ENCODE measurements at regions not wholly inside any gene's neighbourhood (a gene's known extent, or its start where the extent isn't known, plus 50 kb on each side); places are given as distances from the start of the nearest gene placed in this dataset.

DNA sequence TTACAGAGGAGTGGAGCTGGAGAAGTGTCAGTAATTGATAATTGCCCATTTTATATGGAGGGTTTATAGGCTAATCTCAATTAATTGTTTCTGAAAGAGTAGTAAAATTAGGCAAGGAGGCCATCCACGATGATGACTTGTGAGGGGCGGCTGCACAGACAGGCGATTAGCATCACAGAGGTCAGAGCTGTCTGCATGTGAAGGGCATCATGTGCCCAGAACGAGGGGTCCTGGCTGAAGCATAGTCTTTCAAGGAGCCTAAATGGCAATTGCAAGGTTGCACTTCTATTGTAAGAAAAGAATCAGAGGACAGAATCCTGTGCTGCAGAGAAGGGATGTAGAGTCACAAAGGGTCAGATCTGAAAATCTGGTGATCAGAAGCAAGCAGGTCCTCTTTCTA, 196.6 kb downstream of the EBLN2 start:
- CTCF ChIA-PET (ENCODE audit: partially characterized antibody), result no interaction called here
- H3K18ac ChIP-seq (ENCODE audit: extremely low read depth, low read length), result no peak overlapping the region
- 58% methylated on average over 4 of the region's 4 CpGs; no CpG with 5 or more reads in 1 of the 2 experiments for WGBS, 2 experiments (ENCODE audit: extremely low coverage in 1 of 2, insufficient coverage in 1 of 2, insufficient read length in 1 of 2, insufficient replicate concordance in 2 of 2, low coverage in 1 of 2, low lambda C conversion rate in 2 of 2, missing lambda C conversion rate in 1 of 2)
- H3K79me1 ChIP-seq (ENCODE audit: low read depth, low read length), result no peaks in the 10 kb centered on the region
- DNase-seq (ENCODE audit: low read depth in 1 of 2, low spot score in 2 of 2) (peak in 1 of 2 experiments; percentile 3), FAIRE-seq (no peak)
- no peak overlapping the region for H4K91ac ChIP-seq (replicated peaks; ENCODE audit: insufficient read length, low read length)
- H3K36me3 ChIP-seq (ENCODE audit: control insufficient read depth in 2 of 4, insufficient read depth in 4 of 4, low read length in 3 of 4), result no peaks in the 10 kb centered on the region
- no peaks in the 10 kb centered on the region for H3K79me2 ChIP-seq (ENCODE audit: control insufficient read depth in 1 of 2, insufficient read depth in 2 of 2, low read length in 2 of 2)
- H3K4me1 ChIP-seq (replicated peaks in 1 of 4; ENCODE audit: control insufficient read depth in 3 of 4, insufficient read depth in 4 of 4, low read length in 3 of 4), result peaks cover 0 to 5% (median 0%) of the 10 kb centered on the region in 4 experiments; a peak in 2 of 7 replicates
- H2BK120ac ChIP-seq (replicated peaks; ENCODE audit: low read depth, low read length), result no peak overlapping the region
- no peak overlapping the region for H3K9ac ChIP-seq (replicated peaks in 1 of 4; ENCODE audit: extremely low read depth in 1 of 4, low read depth in 3 of 4, low read length in 3 of 4)
- no peaks in the 10 kb centered on the region for H3K27me3 ChIP-seq (replicated peaks in 1 of 4; ENCODE audit: control insufficient read depth in 3 of 4, extremely low read depth in 1 of 4, insufficient read depth in 3 of 4, low read length in 3 of 4)
- H3K4me2 ChIP-seq (ENCODE audit: insufficient read depth in 1 of 2, low read depth in 2 of 2, low read length in 2 of 2), result no peak overlapping the region
- H3K23me2 ChIP-seq (ENCODE audit: low read depth, low read length), result no peaks in the 10 kb centered on the region
- no peaks in the 10 kb centered on the region for H3K9me3 ChIP-seq (ENCODE audit: insufficient read depth in 2 of 2, low read depth in 1 of 2, low read length in 1 of 2)
- no peak overlapping the region for H2BK15ac ChIP-seq (ENCODE audit: low read length)
- H3K56ac ChIP-seq (replicated peaks; ENCODE audit: insufficient read length, low read depth, low read length), result no peak overlapping the region
- no peak overlapping the region for H4K8ac ChIP-seq (ENCODE audit: extremely low read depth, insufficient read depth, low read length)
- TF ChIP-seq SUZ12 (IDR thresholded peaks at IDR 0.05; ENCODE audit: low read length), result no peak
- TF ChIP-seq POU5F1 (IDR thresholded peaks at IDR 0.05; ENCODE audit: low read depth, low read length), result no peak
- TF ChIP-seq SIN3A (conservative IDR thresholded peaks at IDR 0.05 in 1 of 2, IDR thresholded peaks at IDR 0.05 in 1 of 2; ENCODE audit: low read depth in 1 of 2, low read length in 2 of 2), result no peak
- TF ChIP-seq SIX5 (IDR thresholded peaks at IDR 0.05; ENCODE audit: low read depth, low read length), result no peak
- no peak for TF ChIP-seq CHD1 (IDR thresholded peaks at IDR 0.05; ENCODE audit: low read depth, low read length)
- no peak for TF ChIP-seq RNF2 (IDR thresholded peaks at IDR 0.05; ENCODE audit: borderline replicate concordance, low read depth, low read length, missing control alignments, poor library complexity, severe bottlenecking)
- TF ChIP-seq GABPA (IDR thresholded peaks at IDR 0.05; ENCODE audit: borderline replicate concordance, insufficient read depth, low read length), result no peak
- TF ChIP-seq, protein P1, sequence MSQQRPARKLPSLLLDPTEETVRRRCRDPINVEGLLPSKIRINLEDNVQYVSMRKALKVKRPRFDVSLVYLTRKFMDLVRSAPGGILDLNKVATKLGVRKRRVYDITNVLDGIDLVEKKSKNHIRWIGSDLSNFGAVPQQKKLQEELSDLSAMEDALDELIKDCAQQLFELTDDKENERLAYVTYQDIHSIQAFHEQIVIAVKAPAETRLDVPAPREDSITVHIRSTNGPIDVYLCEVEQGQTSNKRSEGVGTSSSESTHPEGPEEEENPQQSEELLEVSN (IDR thresholded peaks at IDR 0.05), result no peak
- no peak overlapping the region for H3K4me3 ChIP-seq (ENCODE audit: extremely low read depth in 1 of 4, insufficient read depth in 2 of 4, low read depth in 3 of 4, low read length in 4 of 4)
- no peak overlapping the region for H2AK5ac ChIP-seq (ENCODE audit: low read depth, low read length)
- H3K27ac ChIP-seq (ENCODE audit: low read depth, low read length), result no peak overlapping the region
- H3K23ac ChIP-seq (ENCODE audit: insufficient read length), result no peak overlapping the region
- no peak overlapping the region for H3K4ac ChIP-seq (replicated peaks; ENCODE audit: insufficient read length, low read depth, low read length)
- no peak overlapping the region for H2BK20ac ChIP-seq (ENCODE audit: low read length)
- H2AFZ ChIP-seq (ENCODE audit: low read length), result no peak overlapping the region
- no peaks in the 10 kb centered on the region for H4K20me1 ChIP-seq (replicated peaks in 1 of 2; ENCODE audit: control insufficient read depth in 1 of 2, insufficient read depth in 2 of 2, low read length in 2 of 2)
- H2BK5ac ChIP-seq (ENCODE audit: low read depth, low read length), result no peak overlapping the region
- POLR2A ChIA-PET (ENCODE audit: partially characterized antibody), result no interaction called here
- no peak overlapping the region for H2BK12ac ChIP-seq (ENCODE audit: low read depth, low read length)
- H3K14ac ChIP-seq (ENCODE audit: insufficient read length), result no peak overlapping the region
- no peak overlapping the region for H4K5ac ChIP-seq (ENCODE audit: insufficient read length, low read depth, low read length)
